Subcutaneous abdominal adipose tissue (tissue), 5 donors: ENCODE measurements at regions not wholly inside any gene's neighbourhood (a gene's known extent, or its start where the extent isn't known, plus 50 kb on each side); places are given as distances from the start of the nearest gene placed in this dataset.

Experiments used
- H3K27ac ChIP-seq: one replicate; pipeline ENCODE4 v1.7.0; 2013; ENCODE audit warnings: low read depth, mild to moderate bottlenecking, inconsistent platforms, low read length, moderate library complexity
- H3K27me3 ChIP-seq, 5 donors: one replicate each; pipeline ENCODE4 v1.7.0; 2013; ENCODE audit warnings: low read length in 5 of 5, inconsistent platforms in 1 of 5; ENCODE audit not compliant: control insufficient read depth in 5 of 5, insufficient read depth in 4 of 5
- H3K36me3 ChIP-seq, 5 donors: one replicate each; pipeline ENCODE4 v1.7.0; 2013; ENCODE audit warnings: low read length in 5 of 5; ENCODE audit not compliant: control insufficient read depth in 5 of 5, insufficient read depth in 5 of 5
- H3K4me1 ChIP-seq, 5 donors: one replicate each; pipeline ENCODE4 v1.7.0; 2013; ENCODE audit warnings: low read length in 5 of 5, mild to moderate bottlenecking in 3 of 5, moderate library complexity in 1 of 5; ENCODE audit not compliant: control insufficient read depth in 5 of 5, insufficient read depth in 5 of 5
- H3K4me3 ChIP-seq, 5 donors: one replicate each; pipeline ENCODE4 v1.7.0; 2013; ENCODE audit warnings: low read length in 5 of 5, low read depth in 1 of 5
- H3K9ac ChIP-seq, 5 donors: one replicate each; pipeline ENCODE4 v1.7.0; 2013; ENCODE audit warnings: low read length in 5 of 5, mild to moderate bottlenecking in 4 of 5, moderate library complexity in 3 of 5
- H3K9me3 ChIP-seq, 5 donors: one replicate each; pipeline ENCODE4 v1.7.0; 2013; ENCODE audit warnings: low read length in 5 of 5; ENCODE audit not compliant: control insufficient read depth in 5 of 5
- donor health status: healthy.
- donor health status: healthy.
- donor health status: healthy.
- donor health status: healthy.
- donor health status: healthy.

GRCh38 chr16:54473226-54473993 lies 186.8 kb upstream of the IRX3 start:
- Histone ChIP-seq H3K9me3 (no peaks in the 10 kb centered on the region), H3K9ac (no peak overlapping the region), H3K36me3 (no peaks in the 10 kb centered on the region), H3K4me3 (no peak overlapping the region), H3K27ac (no peak overlapping the region), H3K4me1 (peaks cover 0 to 11% (median 0%) of the 10 kb centered on the region in 5 donors), H3K27me3 (no peaks in the 10 kb centered on the region)

- Histone ChIP-seq H3K27me3 (no peaks in the 10 kb centered on the region), H3K9ac (no peak overlapping the region), H3K9me3 (peaks cover 0 to 19% (median 7%) of the 10 kb centered on the region in 5 donors), H3K27ac (no peak overlapping the region), H3K4me1 (no peaks in the 10 kb centered on the region), H3K36me3 (no peaks in the 10 kb centered on the region), H3K4me3 (no peak overlapping the region)
Measured at GRCh38 chr16:54467398-54467797, 180.8 kb upstream of the IRX3 start.

GRCh38 chr16:54466233-54466632 lies 179.6 kb upstream of the IRX3 start:
- no peaks in the 10 kb centered on the region for H3K36me3 ChIP-seq
- H3K27ac ChIP-seq = no peak overlapping the region
- H3K9ac ChIP-seq = no peak overlapping the region
- no peaks in the 10 kb centered on the region for H3K4me1 ChIP-seq
- no peaks in the 10 kb centered on the region for H3K27me3 ChIP-seq
- H3K4me3 ChIP-seq = no peak overlapping the region
- peaks cover 0 to 19% (median 7%) of the 10 kb centered on the region in 5 donors for H3K9me3 ChIP-seq

GRCh38 chr16:54465063-54465462 lies 178.5 kb upstream of the IRX3 start:
- Histone ChIP-seq H3K4me3 (no peak overlapping the region), H3K9me3 (peaks cover 0 to 19% (median 7%) of the 10 kb centered on the region in 5 donors), H3K36me3 (no peaks in the 10 kb centered on the region), H3K27me3 (no peaks in the 10 kb centered on the region), H3K9ac (no peak overlapping the region), H3K4me1 (peaks cover 0 to 6% (median 2%) of the 10 kb centered on the region in 5 donors), H3K27ac (no peak overlapping the region)

GRCh38 chr16:54462771-54463170 lies 176.2 kb upstream of the IRX3 start:
- H3K36me3 ChIP-seq = no peaks in the 10 kb centered on the region
- no peak overlapping the region for H3K27ac ChIP-seq
- peaks cover 0 to 11% (median 8%) of the 10 kb centered on the region in 5 donors for H3K4me1 ChIP-seq
- peaks cover 0 to 19% (median 7%) of the 10 kb centered on the region in 5 donors for H3K9me3 ChIP-seq
- H3K27me3 ChIP-seq = no peaks in the 10 kb centered on the region
- H3K9ac ChIP-seq = no peak overlapping the region
- H3K4me3 ChIP-seq = no peak overlapping the region

GRCh38 chr16:54462151-54462651 lies 175.6 kb upstream of the IRX3 start:
- peaks cover 0 to 11% (median 8%) of the 10 kb centered on the region in 5 donors for H3K4me1 ChIP-seq
- no peaks in the 10 kb centered on the region for H3K36me3 ChIP-seq
- H3K4me3 ChIP-seq = no peak overlapping the region
- H3K27me3 ChIP-seq = no peaks in the 10 kb centered on the region
- H3K9ac ChIP-seq = no peak overlapping the region
- H3K27ac ChIP-seq = no peak overlapping the region
- peaks cover 0 to 19% (median 7%) of the 10 kb centered on the region in 5 donors for H3K9me3 ChIP-seq

GRCh38 chr16:54460263-54460860 lies 173.8 kb upstream of the IRX3 start:
- Histone ChIP-seq H3K4me1 (peaks cover 0 to 14% (median 8%) of the 10 kb centered on the region in 5 donors), H3K27me3 (no peaks in the 10 kb centered on the region), H3K36me3 (no peaks in the 10 kb centered on the region), H3K9me3 (peaks cover 0 to 17% (median 7%) of the 10 kb centered on the region in 5 donors), H3K4me3 (peak overlapping the region in 1 of 5 donors; percentile 4), H3K27ac (no peak overlapping the region), H3K9ac (no peak overlapping the region)

GRCh38 chr16:54459509-54460262 lies 173.1 kb upstream of the IRX3 start:
- Histone ChIP-seq H3K9me3 (peaks cover 0 to 12% (median 7%) of the 10 kb centered on the region in 5 donors), H3K9ac (no peak overlapping the region), H3K36me3 (no peaks in the 10 kb centered on the region), H3K4me3 (peak overlapping the region in 1 of 5 donors; percentile 4), H3K4me1 (peaks cover 0 to 17% (median 8%) of the 10 kb centered on the region in 5 donors), H3K27ac (no peak overlapping the region), H3K27me3 (no peaks in the 10 kb centered on the region)

GRCh38 chr16:54458923-54459322 lies 172.3 kb upstream of the IRX3 start:
- Histone ChIP-seq H3K4me3 (no peak overlapping the region), H3K9ac (no peak overlapping the region), H3K27ac (no peak overlapping the region), H3K4me1 (peaks cover 0 to 17% (median 8%) of the 10 kb centered on the region in 5 donors), H3K9me3 (peaks cover 0 to 10% (median 5%) of the 10 kb centered on the region in 5 donors), H3K36me3 (no peaks in the 10 kb centered on the region), H3K27me3 (no peaks in the 10 kb centered on the region)
